NT2/D1 (cell line): ENCODE measurements at regions not wholly inside any gene's neighbourhood (a gene's known extent, or its start where the extent isn't known, plus 50 kb on each side); places are given as distances from the start of the nearest gene placed in this dataset.

ENCODE experiments used
- SUZ12 ChIP-seq: IDR thresholded peaks from 2 replicates; pipeline ENCODE4 v1.6.1; 2011; ENCODE audit not compliant: insufficient read length, insufficient read depth; ENCODE audit errors: extremely low read depth
- YY1 ChIP-seq: IDR thresholded peaks from 2 replicates; pipeline ENCODE4 v1.6.1; 2011; ENCODE audit not compliant: insufficient read length, insufficient read depth

- TF ChIP-seq SUZ12 (no peak), YY1 (no peak)
These were observed 143.7 kb upstream of the GGTLC1 start for GRCh38 chr20:24132246-24132645.
